SK-N-SH (cell line): ENCODE measurements at regions not wholly inside any gene's neighbourhood (a gene's known extent, or its start where the extent isn't known, plus 50 kb on each side); places are given as distances from the start of the nearest gene placed in this dataset.

Experiments
- CTCF ChIA-PET: fragments of 300-600, 350-600 bp; formaldehyde crosslinking; extraction: SDS; loops from one replicate; lab custom pipeline; 2021; lab: Yijun Ruan, JAX
- POLR2A ChIA-PET: fragments of 350-600 bp; sonication (Branson Sonifier 250); formaldehyde crosslinking; extraction: SDS; loops from one replicate; lab custom pipeline; 2020; ENCODE audit warnings: antibody characterized with exemption, inconsistent platforms; lab: Yijun Ruan, JAX
- DNase-seq: peaks from one replicate; pipeline ENCODE4 v3.0.0; 2012
- H2AFZ ChIP-seq: fragments of 200-600 bp; sonication (generic); 2 replicates; pipeline ENCODE4 v1.8.1; 2016; ENCODE audit warnings: antibody characterized with exemption, mild to moderate bottlenecking, low read depth
- H3F3A ChIP-seq: fragments of 200-600 bp; sonication (generic); replicated peaks from 2 replicates; pipeline ENCODE3; 2016; ENCODE audit warnings: antibody characterized with exemption, mild to moderate bottlenecking; ENCODE audit not compliant: insufficient read depth
- H3K27ac ChIP-seq, 2 experiments: fragments of 200-500 bp in 1 of 2; fragments of 200-600 bp in 1 of 2; sonication (Bioruptor generic) in 1 of 2; sonication (generic), shearing (Covaris generic) in 1 of 2; 2 replicates each; pipeline versions ENCODE4 v1.5.1 to v1.6.1; 2014 to 2016; ENCODE audit warnings: low read depth in 2 of 2, inconsistent platforms in 1 of 2, low read length in 1 of 2, mild to moderate bottlenecking in 1 of 2, mixed read lengths in 1 of 2
- H3K27me3 ChIP-seq: fragments of 200-600 bp; sonication (generic), shearing (Covaris generic); 2 replicates; pipeline ENCODE4 v1.6.1; 2016; ENCODE audit warnings: mixed run types; ENCODE audit not compliant: insufficient read depth
- H3K36me3 ChIP-seq, 2 experiments: fragments of 200-500 bp in 1 of 2; fragments of 200-600 bp in 1 of 2; sonication (Bioruptor generic) in 1 of 2; sonication (generic) in 1 of 2; replicated peaks in 1 of 2; 2 replicates each; pipeline versions ENCODE3 to v1.5.1; 2014 to 2016; ENCODE audit warnings: low read length in 1 of 2, mild to moderate bottlenecking in 1 of 2; ENCODE audit not compliant: insufficient read depth in 2 of 2, control insufficient read depth in 1 of 2
- H3K4me1 ChIP-seq, 2 experiments: fragments of 200-500 bp in 1 of 2; fragments of 200-600 bp in 1 of 2; sonication (Bioruptor generic) in 1 of 2; sonication (generic), shearing (Covaris generic) in 1 of 2; 2 replicates each; pipeline versions ENCODE4 v1.5.1 to v1.6.1; 2014 to 2016; ENCODE audit warnings: low read depth in 1 of 2, low read length in 1 of 2, mixed run types in 1 of 2; ENCODE audit not compliant: insufficient read depth in 2 of 2, control insufficient read depth in 1 of 2
- H3K4me2 ChIP-seq: fragments of 200-600 bp; sonication (generic), shearing (Covaris generic); 2 replicates; pipeline ENCODE4 v1.6.1; 2017; ENCODE audit warnings: mixed run types
- H3K4me3 ChIP-seq, 2 experiments: fragments of 200-500 bp in 1 of 2; fragments of 200-600 bp in 1 of 2; sonication (Bioruptor generic) in 1 of 2; sonication (generic), shearing (Covaris generic) in 1 of 2; 2 replicates each; pipeline versions ENCODE4 v1.5.1 to v1.8.1; 2014 to 2016; ENCODE audit warnings: low read depth in 2 of 2, inconsistent platforms in 1 of 2, low read length in 1 of 2, mild to moderate bottlenecking in 1 of 2, mixed read lengths in 1 of 2, moderate library complexity in 1 of 2
- H3K79me2 ChIP-seq: fragments of 200-600 bp; sonication (generic); 2 replicates; pipeline ENCODE4 v1.8.1; 2017; ENCODE audit warnings: mild to moderate bottlenecking; ENCODE audit not compliant: insufficient read depth
- H3K9ac ChIP-seq: fragments of 200-600 bp; sonication (generic); 2 replicates; pipeline ENCODE4 v1.6.1; 2017; ENCODE audit warnings: mixed run types
- H3K9me2 ChIP-seq: fragments of 200-600 bp; sonication (generic); 2 replicates; pipeline ENCODE4 v1.6.1; 2017; ENCODE audit warnings: mixed run types
- H3K9me3 ChIP-seq: fragments of 200-600 bp; sonication (generic); 2 replicates; pipeline ENCODE4 v1.6.1; 2017; ENCODE audit warnings: mixed run types, mild to moderate bottlenecking, moderate library complexity
- H4K20me1 ChIP-seq: fragments of 200-600 bp; sonication (generic); 2 replicates; pipeline ENCODE4 v1.6.1; 2017; ENCODE audit warnings: mild to moderate bottlenecking, mixed run types; ENCODE audit not compliant: insufficient read depth
- CHD2 ChIP-seq: fragments of 150-350 bp; IDR thresholded peaks from 2 replicates; pipeline ENCODE4 v1.6.1; 2018; ENCODE audit warnings: low read length; ENCODE audit not compliant: partially characterized antibody
- JUND ChIP-seq: IDR thresholded peaks from 2 replicates; pipeline ENCODE4 v1.4.0; 2012
- POLR2AphosphoS5 ChIP-seq: IDR thresholded peaks from 2 replicates; pipeline ENCODE4 v1.6.1; 2012; ENCODE audit warnings: low read depth, low read length
- RAD21 ChIP-seq: IDR thresholded peaks from 2 replicates; pipeline ENCODE4 v1.6.1; 2012; ENCODE audit warnings: mild to moderate bottlenecking, low read length
- RCOR1 ChIP-seq: fragments of 150-350 bp; IDR thresholded peaks from 2 replicates; pipeline ENCODE4 v1.6.1; 2017; ENCODE audit warnings: antibody characterized with exemption, low read length
- RFX5 ChIP-seq: IDR thresholded peaks from 2 replicates; pipeline ENCODE4 v1.6.1; 2012; ENCODE audit warnings: mild to moderate bottlenecking, improper control_type of control experiment, low read length
- SMC3 ChIP-seq: IDR thresholded peaks from 2 replicates; pipeline ENCODE4 v1.6.1; 2012; ENCODE audit warnings: low read depth, low read length, improper control_type of control experiment
- WGBS: methylation state at CpG from one replicate; pipeline ENCODE4 v1.1.6; 2017; ENCODE audit warnings: low lambda C conversion rate; 5-methylcytosine and 5-hydroxymethylcytosine counted together
- TF ChIP-seq, protein P1 (sequence below): IDR thresholded peaks from 2 replicates; pipeline ENCODE4 v1.4.0; 2012; ENCODE audit warnings: low read depth
- TF ChIP-seq, protein P2 (sequence below): IDR thresholded peaks from 2 replicates; pipeline ENCODE4 v1.4.0; 2012; ENCODE audit warnings: low read depth, borderline replicate concordance
- TF ChIP-seq, protein P3 (sequence below): fragments of 200-600 bp; sonication (generic); IDR thresholded peaks from 2 replicates; pipeline ENCODE4 v1.6.1; 2017; ENCODE audit warnings: antibody characterized with exemption, mild to moderate bottlenecking, moderate library complexity
- TF ChIP-seq, protein P4 (sequence below): fragments of 150-350 bp; IDR thresholded peaks from 2 replicates; pipeline ENCODE4 v1.6.1; 2016; ENCODE audit warnings: mild to moderate bottlenecking, low read depth, low read length

DNA sequence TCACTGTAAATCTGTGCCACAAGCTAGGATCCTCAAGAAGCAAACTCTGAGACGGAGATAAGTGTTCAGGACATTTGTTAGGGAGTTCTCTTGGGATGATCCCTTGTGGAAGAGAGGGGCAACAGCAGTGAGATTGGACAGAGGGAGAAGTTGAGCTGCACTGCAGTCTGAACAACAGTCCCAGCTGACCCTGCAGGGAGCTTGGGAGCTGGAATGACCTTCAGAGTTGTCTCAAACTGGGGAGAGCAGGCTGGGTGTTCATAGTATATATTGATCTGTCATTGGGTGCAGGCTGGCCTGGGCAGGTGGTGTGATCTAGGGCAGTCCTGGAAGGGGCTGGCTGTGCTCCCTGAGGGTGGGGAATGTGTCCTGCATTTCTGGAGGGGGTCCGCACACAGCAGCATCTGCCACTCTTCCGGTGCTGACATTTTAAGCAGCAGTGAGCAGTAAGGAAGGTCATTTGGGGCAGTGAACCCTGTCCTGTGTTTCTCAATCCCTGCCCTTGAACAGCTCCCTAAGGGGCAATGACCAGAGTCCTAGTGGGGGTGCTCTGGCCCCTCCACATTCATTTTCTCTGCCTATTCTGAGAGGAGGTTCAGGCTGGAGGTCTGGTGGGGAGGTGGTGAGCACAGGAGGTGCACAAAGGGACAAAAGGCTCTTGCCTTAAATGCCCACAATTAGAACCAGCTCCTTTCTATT is 90.2 kb upstream of the PPM1J start:
- ChIA-PET CTCF (interaction anchor here (0.7 to 13.9 kb wide), 16 partner anchors 8 to 415 kb away, joined by 3 to 754 read pairs (median 13); partner anchors contain the start of genes LRIG2, PPM1J and RHOC), POLR2A (interaction anchor here (0.6 kb wide), 1 partner anchor 61 kb away, joined by 3 read pairs; no protein-coding TSS in a partner anchor)
- no peaks in the 10 kb centered on the region for H3K27me3 ChIP-seq
- H3K9me3 ChIP-seq: no peaks in the 10 kb centered on the region
- H3K36me3 ChIP-seq: no peaks in the 10 kb centered on the region
- H3K4me3 ChIP-seq: no peak overlapping the region
- no peak overlapping the region for H2AFZ ChIP-seq
- H3K9ac ChIP-seq: no peak overlapping the region
- H3K4me1 ChIP-seq: no peaks in the 10 kb centered on the region
- no peak for DNase-seq
- WGBS: 31% methylated on average over 1 of the region's 3 CpGs
- H3K79me2 ChIP-seq: no peaks in the 10 kb centered on the region
- H3K9me2 ChIP-seq: no peaks in the 10 kb centered on the region
- H3K4me2 ChIP-seq: no peak overlapping the region
- TF ChIP-seq, protein P1, sequence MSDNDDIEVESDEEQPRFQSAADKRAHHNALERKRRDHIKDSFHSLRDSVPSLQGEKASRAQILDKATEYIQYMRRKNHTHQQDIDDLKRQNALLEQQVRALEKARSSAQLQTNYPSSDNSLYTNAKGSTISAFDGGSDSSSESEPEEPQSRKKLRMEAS: no peak
- TF ChIP-seq CHD2: no peak
- no peak for TF ChIP-seq RFX5
- no peak for TF ChIP-seq POLR2AphosphoS5
- TF ChIP-seq, all 33 proteins: peak for 0
- no peaks in the 10 kb centered on the region for H3F3A ChIP-seq
- H3K27ac ChIP-seq: no peak overlapping the region
- H4K20me1 ChIP-seq: no peaks in the 10 kb centered on the region

DNA sequence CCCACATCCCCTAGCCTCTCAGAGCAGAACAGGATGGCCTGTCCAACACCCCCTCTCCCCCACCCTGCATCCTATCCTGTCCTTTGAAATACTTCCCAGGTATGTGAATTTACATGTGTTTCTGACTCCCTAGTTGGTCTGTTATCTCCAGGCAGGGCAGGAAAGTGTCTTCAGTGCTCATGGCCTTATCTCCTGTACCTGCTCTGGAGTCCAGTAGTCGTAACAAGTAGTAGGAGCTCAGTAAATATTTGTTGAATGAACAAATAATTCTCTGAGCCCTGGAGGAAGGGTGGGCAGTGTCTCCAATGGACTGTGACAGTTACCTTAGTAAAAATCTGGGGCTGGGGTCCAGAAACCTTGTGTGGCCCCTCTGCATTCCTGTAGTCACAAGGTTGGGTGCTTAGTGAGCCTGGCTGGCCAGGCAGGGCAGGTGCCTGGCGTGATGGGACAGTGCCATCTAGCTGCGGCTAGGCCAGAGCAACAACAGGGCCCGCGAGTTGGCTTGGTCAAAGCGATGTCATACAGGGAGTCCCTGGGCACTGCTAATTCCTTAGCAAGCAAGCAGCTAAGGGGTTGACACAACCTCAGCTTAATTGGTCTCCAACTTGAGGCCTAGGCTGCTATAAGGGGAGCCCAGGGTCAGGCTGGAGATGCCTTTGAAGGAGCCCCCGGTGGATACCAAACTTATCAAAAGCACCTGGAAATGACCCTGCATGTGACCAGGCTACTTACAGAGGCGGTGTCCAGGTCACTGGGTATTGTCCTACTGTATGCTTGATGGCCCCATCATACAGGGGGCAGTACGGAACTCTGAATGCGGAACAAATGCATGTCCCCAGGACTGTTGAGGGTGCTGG is 89.0 kb upstream of the PPM1J start:
- Histone ChIP-seq H3K9ac (no peak overlapping the region), H3K4me3 (no peak overlapping the region; a peak in 1 of 4 replicates), H3F3A (no peaks in the 10 kb centered on the region), H3K4me2 (no peak overlapping the region), H3K9me2 (no peaks in the 10 kb centered on the region), H3K27me3 (no peaks in the 10 kb centered on the region), H3K27ac (no peak overlapping the region), H3K9me3 (no peaks in the 10 kb centered on the region), H3K79me2 (no peaks in the 10 kb centered on the region), H3K4me1 (no peaks in the 10 kb centered on the region), H3K36me3 (no peaks in the 10 kb centered on the region), H4K20me1 (no peaks in the 10 kb centered on the region), H2AFZ (no peak overlapping the region)
- WGBS: 27% methylated on average over 6 of the region's 10 CpGs
- TF ChIP-seq, protein P2, sequence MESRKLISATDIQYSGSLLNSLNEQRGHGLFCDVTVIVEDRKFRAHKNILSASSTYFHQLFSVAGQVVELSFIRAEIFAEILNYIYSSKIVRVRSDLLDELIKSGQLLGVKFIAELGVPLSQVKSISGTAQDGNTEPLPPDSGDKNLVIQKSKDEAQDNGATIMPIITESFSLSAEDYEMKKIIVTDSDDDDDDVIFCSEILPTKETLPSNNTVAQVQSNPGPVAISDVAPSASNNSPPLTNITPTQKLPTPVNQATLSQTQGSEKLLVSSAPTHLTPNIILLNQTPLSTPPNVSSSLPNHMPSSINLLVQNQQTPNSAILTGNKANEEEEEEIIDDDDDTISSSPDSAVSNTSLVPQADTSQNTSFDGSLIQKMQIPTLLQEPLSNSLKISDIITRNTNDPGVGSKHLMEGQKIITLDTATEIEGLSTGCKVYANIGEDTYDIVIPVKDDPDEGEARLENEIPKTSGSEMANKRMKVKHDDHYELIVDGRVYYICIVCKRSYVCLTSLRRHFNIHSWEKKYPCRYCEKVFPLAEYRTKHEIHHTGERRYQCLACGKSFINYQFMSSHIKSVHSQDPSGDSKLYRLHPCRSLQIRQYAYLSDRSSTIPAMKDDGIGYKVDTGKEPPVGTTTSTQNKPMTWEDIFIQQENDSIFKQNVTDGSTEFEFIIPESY: no peak
- TF ChIP-seq SMC3 (peak; percentile 100), RAD21 (peak; percentile 99), JUND (no peak), RCOR1 (0 out of 2 replicates have a peak, but pooled peaks have one; percentile 27)
- TF ChIP-seq, protein P3, sequence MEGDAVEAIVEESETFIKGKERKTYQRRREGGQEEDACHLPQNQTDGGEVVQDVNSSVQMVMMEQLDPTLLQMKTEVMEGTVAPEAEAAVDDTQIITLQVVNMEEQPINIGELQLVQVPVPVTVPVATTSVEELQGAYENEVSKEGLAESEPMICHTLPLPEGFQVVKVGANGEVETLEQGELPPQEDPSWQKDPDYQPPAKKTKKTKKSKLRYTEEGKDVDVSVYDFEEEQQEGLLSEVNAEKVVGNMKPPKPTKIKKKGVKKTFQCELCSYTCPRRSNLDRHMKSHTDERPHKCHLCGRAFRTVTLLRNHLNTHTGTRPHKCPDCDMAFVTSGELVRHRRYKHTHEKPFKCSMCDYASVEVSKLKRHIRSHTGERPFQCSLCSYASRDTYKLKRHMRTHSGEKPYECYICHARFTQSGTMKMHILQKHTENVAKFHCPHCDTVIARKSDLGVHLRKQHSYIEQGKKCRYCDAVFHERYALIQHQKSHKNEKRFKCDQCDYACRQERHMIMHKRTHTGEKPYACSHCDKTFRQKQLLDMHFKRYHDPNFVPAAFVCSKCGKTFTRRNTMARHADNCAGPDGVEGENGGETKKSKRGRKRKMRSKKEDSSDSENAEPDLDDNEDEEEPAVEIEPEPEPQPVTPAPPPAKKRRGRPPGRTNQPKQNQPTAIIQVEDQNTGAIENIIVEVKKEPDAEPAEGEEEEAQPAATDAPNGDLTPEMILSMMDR: peak; percentile 86
- TF ChIP-seq, protein P4, sequence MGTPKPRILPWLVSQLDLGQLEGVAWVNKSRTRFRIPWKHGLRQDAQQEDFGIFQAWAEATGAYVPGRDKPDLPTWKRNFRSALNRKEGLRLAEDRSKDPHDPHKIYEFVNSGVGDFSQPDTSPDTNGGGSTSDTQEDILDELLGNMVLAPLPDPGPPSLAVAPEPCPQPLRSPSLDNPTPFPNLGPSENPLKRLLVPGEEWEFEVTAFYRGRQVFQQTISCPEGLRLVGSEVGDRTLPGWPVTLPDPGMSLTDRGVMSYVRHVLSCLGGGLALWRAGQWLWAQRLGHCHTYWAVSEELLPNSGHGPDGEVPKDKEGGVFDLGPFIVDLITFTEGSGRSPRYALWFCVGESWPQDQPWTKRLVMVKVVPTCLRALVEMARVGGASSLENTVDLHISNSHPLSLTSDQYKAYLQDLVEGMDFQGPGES: no peak
- DNase-seq: peak; percentile 79
- ChIA-PET POLR2A (no interaction called here), CTCF (interaction anchor here (0.6 to 13.9 kb wide), 42 partner anchors 9 to 414 kb away, joined by 3 to 754 read pairs (median 4); partner anchors contain the start of genes LRIG2, MOV10, PPM1J and RHOC)
